NB4 (cell line): ENCODE measurements at regions not wholly inside any gene's neighbourhood (a gene's known extent, or its start where the extent isn't known, plus 50 kb on each side); places are given as distances from the start of the nearest gene placed in this dataset.

Source experiments
- TF ChIP-seq, protein P1 (sequence below): IDR thresholded peaks from one replicate; pipeline ENCODE4 v1.5.1; 2012; ENCODE audit warnings: low read depth, low read length
- TF ChIP-seq, protein P2 (sequence below): IDR thresholded peaks from 2 replicates; pipeline ENCODE4 v1.6.1; 2011; ENCODE audit warnings: low read depth, low read length

DNA sequence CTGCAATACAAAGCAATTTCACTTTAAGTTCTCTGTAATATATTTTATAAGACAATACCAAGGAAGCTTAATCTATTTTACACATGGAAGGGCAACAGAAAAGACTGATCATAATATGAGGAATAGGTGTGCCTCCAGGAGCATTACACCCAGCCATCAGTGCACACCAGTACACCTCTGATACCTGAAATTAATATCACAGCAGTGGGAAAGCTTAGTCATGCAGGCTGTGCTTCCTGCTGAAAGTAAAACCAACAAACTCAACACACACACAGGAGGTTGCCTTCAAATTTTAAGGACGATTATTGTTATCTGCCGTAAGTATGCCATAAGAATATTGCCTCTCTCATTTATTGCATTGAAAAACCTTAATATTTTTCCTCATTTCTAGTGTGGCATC lies 1119.1 kb upstream of the TENM4 start:
- TF ChIP-seq, protein P1, sequence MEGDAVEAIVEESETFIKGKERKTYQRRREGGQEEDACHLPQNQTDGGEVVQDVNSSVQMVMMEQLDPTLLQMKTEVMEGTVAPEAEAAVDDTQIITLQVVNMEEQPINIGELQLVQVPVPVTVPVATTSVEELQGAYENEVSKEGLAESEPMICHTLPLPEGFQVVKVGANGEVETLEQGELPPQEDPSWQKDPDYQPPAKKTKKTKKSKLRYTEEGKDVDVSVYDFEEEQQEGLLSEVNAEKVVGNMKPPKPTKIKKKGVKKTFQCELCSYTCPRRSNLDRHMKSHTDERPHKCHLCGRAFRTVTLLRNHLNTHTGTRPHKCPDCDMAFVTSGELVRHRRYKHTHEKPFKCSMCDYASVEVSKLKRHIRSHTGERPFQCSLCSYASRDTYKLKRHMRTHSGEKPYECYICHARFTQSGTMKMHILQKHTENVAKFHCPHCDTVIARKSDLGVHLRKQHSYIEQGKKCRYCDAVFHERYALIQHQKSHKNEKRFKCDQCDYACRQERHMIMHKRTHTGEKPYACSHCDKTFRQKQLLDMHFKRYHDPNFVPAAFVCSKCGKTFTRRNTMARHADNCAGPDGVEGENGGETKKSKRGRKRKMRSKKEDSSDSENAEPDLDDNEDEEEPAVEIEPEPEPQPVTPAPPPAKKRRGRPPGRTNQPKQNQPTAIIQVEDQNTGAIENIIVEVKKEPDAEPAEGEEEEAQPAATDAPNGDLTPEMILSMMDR = no peak
- TF ChIP-seq, protein P2, sequence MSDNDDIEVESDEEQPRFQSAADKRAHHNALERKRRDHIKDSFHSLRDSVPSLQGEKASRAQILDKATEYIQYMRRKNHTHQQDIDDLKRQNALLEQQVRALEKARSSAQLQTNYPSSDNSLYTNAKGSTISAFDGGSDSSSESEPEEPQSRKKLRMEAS = no peak
